Liver (tissue), 8 donors: ENCODE measurements at regions not wholly inside any gene's neighbourhood (a gene's known extent, or its start where the extent isn't known, plus 50 kb on each side); places are given as distances from the start of the nearest gene placed in this dataset.

Source experiments
- DNase-seq: peaks from one replicate; pipeline ENCODE4 v3.0.0-alpha.2; 2017; ENCODE audit warnings: low spot score
- H3K27ac ChIP-seq, 2 donors: one replicate each; pipeline ENCODE4 v1.7.0; 2013; ENCODE audit warnings: inconsistent platforms in 2 of 2, low read length in 2 of 2, control low read depth in 1 of 2, low read depth in 1 of 2, mild to moderate bottlenecking in 1 of 2
- H3K27me3 ChIP-seq, 4 donors: one replicate each; pipeline versions ENCODE4 v1.6.1 to v1.7.0; 2013; ENCODE audit warnings: low read length in 3 of 4, inconsistent platforms in 1 of 4, mild to moderate bottlenecking in 1 of 4, moderate library complexity in 1 of 4; ENCODE audit not compliant: control insufficient read depth in 4 of 4, insufficient read depth in 4 of 4
- H3K36me3 ChIP-seq, 4 donors: one replicate each; pipeline versions ENCODE4 v1.6.1 to v1.7.0; 2013; ENCODE audit warnings: low read length in 3 of 4, mild to moderate bottlenecking in 3 of 4, low read depth in 1 of 4, moderate library complexity in 1 of 4; ENCODE audit not compliant: control insufficient read depth in 4 of 4, insufficient read depth in 3 of 4
- H3K4me1 ChIP-seq, 4 donors: one replicate each; pipeline versions ENCODE4 v1.6.1 to v1.7.0; 2013; ENCODE audit warnings: low read length in 3 of 4, mild to moderate bottlenecking in 3 of 4, moderate library complexity in 1 of 4; ENCODE audit not compliant: control insufficient read depth in 4 of 4, insufficient read depth in 4 of 4
- H3K4me3 ChIP-seq, 3 donors: one replicate each; pipeline versions ENCODE4 v1.6.1 to v1.7.0; 2013; ENCODE audit warnings: low read length in 3 of 3, control low read depth in 1 of 3, low read depth in 1 of 3, mild to moderate bottlenecking in 1 of 3
- H3K9ac ChIP-seq, 2 donors: one replicate each; pipeline ENCODE4 v1.7.0; 2013; ENCODE audit warnings: low read length in 2 of 2, mild to moderate bottlenecking in 2 of 2, moderate library complexity in 2 of 2, control low read depth in 1 of 2, low read depth in 1 of 2
- H3K9me3 ChIP-seq, 4 donors: one replicate each; pipeline versions ENCODE4 v1.6.1 to v1.7.0; 2013; ENCODE audit warnings: low read length in 3 of 4; ENCODE audit not compliant: control insufficient read depth in 4 of 4
- ATF3 ChIP-seq: IDR thresholded peaks from 2 replicates; pipeline ENCODE4 v1.6.1; 2016; ENCODE audit warnings: antibody characterized with exemption
- CTCF ChIP-seq: fragments of 150-350 bp; IDR thresholded peaks from 2 replicates; pipeline ENCODE4 v1.5.1; 2017; ENCODE audit warnings: improper control_type of control experiment, low read depth, low read length; ENCODE audit not compliant: missing input control
- EGR1 ChIP-seq, 2 donors: IDR thresholded peaks; 2 replicates each; pipeline ENCODE4 v1.6.1; 2016 to 2018; ENCODE audit warnings: antibody characterized with exemption in 2 of 2, low read depth in 2 of 2
- FOXA1 ChIP-seq: IDR thresholded peaks from 2 replicates; pipeline ENCODE4 v1.6.1; 2016; ENCODE audit warnings: antibody characterized with exemption
- FOXA2 ChIP-seq: IDR thresholded peaks from 2 replicates; pipeline ENCODE4 v1.6.1; 2016; ENCODE audit warnings: antibody characterized with exemption
- GABPA ChIP-seq, 2 donors: IDR thresholded peaks in 1 of 2; conservative IDR thresholded peaks in 1 of 2; 2 replicates each; pipeline ENCODE4 v1.6.1; 2016; ENCODE audit warnings: antibody characterized with exemption in 2 of 2, mild to moderate bottlenecking in 1 of 2, moderate library complexity in 1 of 2
- HNF4A ChIP-seq, 2 donors: conservative IDR thresholded peaks; 2 replicates each; pipeline ENCODE4 v1.6.1; 2016; ENCODE audit warnings: antibody characterized with exemption in 2 of 2, mild to moderate bottlenecking in 2 of 2
- HNF4G ChIP-seq: IDR thresholded peaks from 2 replicates; pipeline ENCODE4 v1.6.1; 2016; ENCODE audit warnings: antibody characterized with exemption
- JUND ChIP-seq, 2 donors: IDR thresholded peaks; 2 replicates each; pipeline ENCODE4 v1.6.1; 2016; ENCODE audit warnings: antibody characterized with exemption in 2 of 2
- NR2F2 ChIP-seq: IDR thresholded peaks from 2 replicates; pipeline ENCODE4 v1.6.1; 2016; ENCODE audit warnings: antibody characterized with exemption
- RAD21 ChIP-seq, 2 donors: IDR thresholded peaks; 2 replicates each; pipeline ENCODE4 v1.6.1; 2016; ENCODE audit warnings: antibody characterized with exemption in 2 of 2, mild to moderate bottlenecking in 2 of 2
- RXRA ChIP-seq, 2 donors: IDR thresholded peaks; 2 replicates each; pipeline ENCODE4 v1.6.1; 2017 to 2018; ENCODE audit warnings: antibody characterized with exemption in 2 of 2, mild to moderate bottlenecking in 1 of 2
- SP1 ChIP-seq: IDR thresholded peaks from 2 replicates; pipeline ENCODE4 v1.6.1; 2018; ENCODE audit warnings: antibody characterized with exemption, mild to moderate bottlenecking
- TAF1 ChIP-seq: conservative IDR thresholded peaks from 2 replicates; pipeline ENCODE4 v1.6.1; 2016; ENCODE audit warnings: antibody characterized with exemption, mild to moderate bottlenecking
- YY1 ChIP-seq: IDR thresholded peaks from 2 replicates; pipeline ENCODE4 v1.6.1; 2016; ENCODE audit warnings: antibody characterized with exemption, mild to moderate bottlenecking
- WGBS: extraction: QIAGEN DNeasy Blood & Tissue Kit; methylation state at CpG from one replicate; pipeline ENCODE4 v1.1.7; 2013; 5-methylcytosine and 5-hydroxymethylcytosine counted together
- TF ChIP-seq, protein P1 (sequence below): IDR thresholded peaks from 2 replicates; pipeline ENCODE4 v1.6.1; 2016; ENCODE audit warnings: antibody characterized with exemption
- TF ChIP-seq, protein P2 (sequence below): IDR thresholded peaks from 2 replicates; pipeline ENCODE4 v1.6.1; 2016; ENCODE audit warnings: antibody characterized with exemption, mild to moderate bottlenecking
- TF ChIP-seq, protein P3 (sequence below): IDR thresholded peaks from 2 replicates; pipeline ENCODE4 v1.6.1; 2016; ENCODE audit warnings: antibody characterized with exemption
- donor health status: healthy.
- donor health status: healthy.
- donor health status: healthy.
- donor health status: healthy.
- donor health status: healthy.

DNA sequence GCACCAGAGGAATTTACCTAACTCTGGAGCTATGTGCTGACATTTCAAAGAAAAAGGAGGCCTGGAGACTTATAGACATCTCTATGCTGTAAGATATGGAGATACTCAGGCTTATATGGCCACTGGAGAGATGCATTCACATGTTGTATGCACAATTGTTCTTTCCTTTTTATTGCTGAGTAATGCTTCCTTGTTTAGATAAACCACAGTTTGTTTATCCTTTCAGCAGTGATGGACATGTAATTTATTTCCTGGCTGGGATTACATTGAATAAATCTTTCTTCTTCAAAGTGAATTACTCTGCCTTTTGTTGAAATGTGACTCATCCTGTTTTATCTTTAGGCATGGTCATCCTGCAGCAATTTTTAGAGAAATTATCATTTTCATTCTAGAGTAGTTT is 716.7 kb upstream of the GCFC2 start:
- Histone ChIP-seq H3K9me3 (no peaks in the 10 kb centered on the region), H3K27me3 (no peaks in the 10 kb centered on the region), H3K9ac (no peak overlapping the region), H3K27ac (no peak overlapping the region), H3K36me3 (no peaks in the 10 kb centered on the region), H3K4me1 (peaks cover 0 to 4% (median 0%) of the 10 kb centered on the region in 4 donors), H3K4me3 (no peak overlapping the region)
- DNase-seq = no peak
- no peak for TF ChIP-seq GABPA (IDR thresholded peaks at IDR 0.05 in 1 of 2, conservative IDR thresholded peaks at IDR 0.05 in 1 of 2)
- no peak for TF ChIP-seq TAF1
- TF ChIP-seq HNF4G = no peak
- TF ChIP-seq, protein P1, sequence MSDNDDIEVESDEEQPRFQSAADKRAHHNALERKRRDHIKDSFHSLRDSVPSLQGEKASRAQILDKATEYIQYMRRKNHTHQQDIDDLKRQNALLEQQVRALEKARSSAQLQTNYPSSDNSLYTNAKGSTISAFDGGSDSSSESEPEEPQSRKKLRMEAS = no peak
- no peak for TF ChIP-seq EGR1 (IDR thresholded peaks at IDR 0.05; ENCODE audit: low read depth in 2 of 2)
- no peak for TF ChIP-seq HNF4A (conservative IDR thresholded peaks at IDR 0.05)
- TF ChIP-seq CTCF = no peak
- TF ChIP-seq RAD21 (IDR thresholded peaks at IDR 0.05) = no peak
- TF ChIP-seq, protein P2, sequence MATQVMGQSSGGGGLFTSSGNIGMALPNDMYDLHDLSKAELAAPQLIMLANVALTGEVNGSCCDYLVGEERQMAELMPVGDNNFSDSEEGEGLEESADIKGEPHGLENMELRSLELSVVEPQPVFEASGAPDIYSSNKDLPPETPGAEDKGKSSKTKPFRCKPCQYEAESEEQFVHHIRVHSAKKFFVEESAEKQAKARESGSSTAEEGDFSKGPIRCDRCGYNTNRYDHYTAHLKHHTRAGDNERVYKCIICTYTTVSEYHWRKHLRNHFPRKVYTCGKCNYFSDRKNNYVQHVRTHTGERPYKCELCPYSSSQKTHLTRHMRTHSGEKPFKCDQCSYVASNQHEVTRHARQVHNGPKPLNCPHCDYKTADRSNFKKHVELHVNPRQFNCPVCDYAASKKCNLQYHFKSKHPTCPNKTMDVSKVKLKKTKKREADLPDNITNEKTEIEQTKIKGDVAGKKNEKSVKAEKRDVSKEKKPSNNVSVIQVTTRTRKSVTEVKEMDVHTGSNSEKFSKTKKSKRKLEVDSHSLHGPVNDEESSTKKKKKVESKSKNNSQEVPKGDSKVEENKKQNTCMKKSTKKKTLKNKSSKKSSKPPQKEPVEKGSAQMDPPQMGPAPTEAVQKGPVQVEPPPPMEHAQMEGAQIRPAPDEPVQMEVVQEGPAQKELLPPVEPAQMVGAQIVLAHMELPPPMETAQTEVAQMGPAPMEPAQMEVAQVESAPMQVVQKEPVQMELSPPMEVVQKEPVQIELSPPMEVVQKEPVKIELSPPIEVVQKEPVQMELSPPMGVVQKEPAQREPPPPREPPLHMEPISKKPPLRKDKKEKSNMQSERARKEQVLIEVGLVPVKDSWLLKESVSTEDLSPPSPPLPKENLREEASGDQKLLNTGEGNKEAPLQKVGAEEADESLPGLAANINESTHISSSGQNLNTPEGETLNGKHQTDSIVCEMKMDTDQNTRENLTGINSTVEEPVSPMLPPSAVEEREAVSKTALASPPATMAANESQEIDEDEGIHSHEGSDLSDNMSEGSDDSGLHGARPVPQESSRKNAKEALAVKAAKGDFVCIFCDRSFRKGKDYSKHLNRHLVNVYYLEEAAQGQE = no peak
- TF ChIP-seq FOXA1 = no peak
- TF ChIP-seq NR2F2 = no peak
- TF ChIP-seq SP1 = no peak
- no peak for TF ChIP-seq JUND (IDR thresholded peaks at IDR 0.05)

GRCh38 chr2:76415821-76416220 is 705.1 kb upstream of the GCFC2 start:
- TF ChIP-seq, protein P3, sequence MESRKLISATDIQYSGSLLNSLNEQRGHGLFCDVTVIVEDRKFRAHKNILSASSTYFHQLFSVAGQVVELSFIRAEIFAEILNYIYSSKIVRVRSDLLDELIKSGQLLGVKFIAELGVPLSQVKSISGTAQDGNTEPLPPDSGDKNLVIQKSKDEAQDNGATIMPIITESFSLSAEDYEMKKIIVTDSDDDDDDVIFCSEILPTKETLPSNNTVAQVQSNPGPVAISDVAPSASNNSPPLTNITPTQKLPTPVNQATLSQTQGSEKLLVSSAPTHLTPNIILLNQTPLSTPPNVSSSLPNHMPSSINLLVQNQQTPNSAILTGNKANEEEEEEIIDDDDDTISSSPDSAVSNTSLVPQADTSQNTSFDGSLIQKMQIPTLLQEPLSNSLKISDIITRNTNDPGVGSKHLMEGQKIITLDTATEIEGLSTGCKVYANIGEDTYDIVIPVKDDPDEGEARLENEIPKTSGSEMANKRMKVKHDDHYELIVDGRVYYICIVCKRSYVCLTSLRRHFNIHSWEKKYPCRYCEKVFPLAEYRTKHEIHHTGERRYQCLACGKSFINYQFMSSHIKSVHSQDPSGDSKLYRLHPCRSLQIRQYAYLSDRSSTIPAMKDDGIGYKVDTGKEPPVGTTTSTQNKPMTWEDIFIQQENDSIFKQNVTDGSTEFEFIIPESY = no peak
- TF ChIP-seq NR2F2 = no peak
- no peak for TF ChIP-seq ATF3
- no peak for TF ChIP-seq FOXA2
- no peak for TF ChIP-seq JUND (IDR thresholded peaks at IDR 0.05)
- TF ChIP-seq GABPA (IDR thresholded peaks at IDR 0.05 in 1 of 2, conservative IDR thresholded peaks at IDR 0.05 in 1 of 2) = no peak
- TF ChIP-seq RAD21 (IDR thresholded peaks at IDR 0.05) = no peak
- TF ChIP-seq HNF4G = no peak
- no peak for TF ChIP-seq HNF4A (conservative IDR thresholded peaks at IDR 0.05)
- TF ChIP-seq RXRA (IDR thresholded peaks at IDR 0.05) = no peak
- TF ChIP-seq, protein P1 = no peak
- no peak for TF ChIP-seq SP1
- TF ChIP-seq YY1 = no peak
- no peak for TF ChIP-seq FOXA1
- TF ChIP-seq TAF1 = no peak
- Histone ChIP-seq H3K36me3 (no peaks in the 10 kb centered on the region), H3K4me1 (no peaks in the 10 kb centered on the region), H3K27ac (no peak overlapping the region), H3K9me3 (no peaks in the 10 kb centered on the region), H3K9ac (no peak overlapping the region), H3K4me3 (no peak overlapping the region), H3K27me3 (no peaks in the 10 kb centered on the region)
- DNase-seq = no peak
- 87% methylated on average over 7 of the region's 7 CpGs for WGBS
